Activated T-helper 2 cell treated with anti-CD3 and anti-CD28 coated beads, Interferon-gamma antibody, Interleukin-2, Interleukin-4, amounts not matched to agents 10 μg/mL and 5 μg/mL and 100 μg/mL, durations not matched to agents 14 hours and 24 hours and 36 hours (primary cell): ENCODE measurements at regions not wholly inside any gene's neighbourhood (a gene's known extent, or its start where the extent isn't known, plus 50 kb on each side); places are given as distances from the start of the nearest gene placed in this dataset.

ENCODE experiments used
- DNase-seq: peaks from one replicate; pipeline ENCODE4 v3.0.0; 2021; ENCODE audit warnings: low spot score
- H3K27ac Mint-ChIP-seq: one replicate; pipeline ENCODE4 v1.8.0; 2021; ENCODE audit warnings: mixed read lengths
- H3K27me3 Mint-ChIP-seq: one replicate; pipeline ENCODE4 v1.8.0; 2021; ENCODE audit warnings: low read depth, mixed read lengths
- H3K36me3 Mint-ChIP-seq: one replicate; pipeline ENCODE4 v1.8.0; 2021; ENCODE audit warnings: low read depth, mixed read lengths
- H3K4me1 Mint-ChIP-seq: one replicate; pipeline ENCODE4 v1.8.0; 2021; ENCODE audit warnings: low read depth, mixed read lengths
- H3K4me3 Mint-ChIP-seq: one replicate; pipeline ENCODE4 v1.8.0; 2021; ENCODE audit warnings: low read depth, mild to moderate bottlenecking, moderate library complexity, mixed read lengths
- H3K9me3 Mint-ChIP-seq: one replicate; pipeline ENCODE4 v1.8.0; 2021; ENCODE audit warnings: mixed read lengths
- intact Hi-C: fragments of 100-400 bp; cut with micrococcal nuclease; formaldehyde crosslinking; loops from one replicate; pipeline ENCODE4 v1.15.1; 2023

- H3K27me3 Mint-ChIP-seq = peaks cover 3% of the 10 kb centered on the region
- no peak overlapping the region for H3K4me3 Mint-ChIP-seq
- no peaks in the 10 kb centered on the region for H3K9me3 Mint-ChIP-seq
- intact Hi-C loops = no loop called here
- DNase-seq = no peak
- H3K36me3 Mint-ChIP-seq = no peaks in the 10 kb centered on the region
- H3K4me1 Mint-ChIP-seq = no peaks in the 10 kb centered on the region
- no peak overlapping the region for H3K27ac Mint-ChIP-seq
Measured at GRCh38 chr1:5744341-5744740, 247.9 kb downstream of the NPHP4 start.

DNA sequence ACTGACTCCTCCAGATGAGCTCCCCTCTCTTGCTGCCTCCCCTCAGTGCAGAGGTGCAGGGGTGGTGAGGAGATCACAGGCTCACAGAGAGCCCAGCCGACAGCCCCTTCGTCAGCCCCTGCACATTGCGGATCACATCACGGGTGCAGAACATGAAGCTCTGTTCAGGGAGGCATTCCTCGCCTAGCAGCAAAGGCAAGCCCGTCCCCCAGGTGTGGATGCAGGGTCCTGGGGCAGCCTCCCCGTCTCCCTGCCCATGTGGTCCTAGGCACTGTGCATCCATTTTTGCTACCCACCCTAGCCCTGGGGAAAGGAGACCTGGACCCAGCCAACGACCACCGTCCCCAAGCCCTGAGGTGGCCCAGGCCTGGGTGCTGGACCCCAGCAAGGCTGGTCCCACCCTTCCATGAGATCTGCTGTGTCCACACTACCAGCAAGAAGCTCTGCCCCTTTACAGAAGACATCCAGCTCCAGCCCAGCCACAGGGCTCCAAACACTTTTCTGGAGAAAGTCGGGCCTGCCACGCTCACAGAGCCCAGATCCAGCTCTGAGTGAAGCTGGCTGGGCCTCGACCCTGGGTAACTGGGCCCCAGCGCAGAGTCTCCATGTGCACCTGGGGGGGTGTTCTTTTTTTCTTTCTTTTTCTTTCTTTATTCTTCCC, 248.7 kb downstream of the NPHP4 start:
- Mint-ChIP-seq H3K4me1 (no peaks in the 10 kb centered on the region), H3K36me3 (no peaks in the 10 kb centered on the region), H3K27me3 (peaks cover 3% of the 10 kb centered on the region), H3K27ac (no peak overlapping the region), H3K4me3 (no peak overlapping the region), H3K9me3 (no peaks in the 10 kb centered on the region)
- intact Hi-C loops = no loop called here
- no peak for DNase-seq

DNA sequence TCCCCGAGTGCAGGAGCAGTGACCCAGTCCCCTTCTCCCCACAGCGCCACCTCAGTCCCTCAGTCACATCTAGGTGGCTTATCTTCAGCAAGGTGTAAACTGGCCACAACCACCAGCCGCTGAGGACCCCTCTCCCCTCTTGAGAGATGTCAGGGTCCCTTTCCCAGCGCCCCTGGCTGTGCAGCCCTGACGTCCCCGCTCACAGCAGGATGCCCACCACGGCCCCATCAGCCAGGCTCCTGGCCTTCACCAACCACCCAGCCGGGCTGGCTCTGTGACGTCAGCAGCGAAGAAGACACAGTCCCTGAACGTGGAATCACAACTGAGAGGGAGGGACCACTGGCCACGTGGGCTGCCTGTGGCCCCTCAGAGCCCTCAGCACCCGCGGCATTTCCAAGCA, 249.4 kb downstream of the NPHP4 start:
- H3K27ac Mint-ChIP-seq = no peak overlapping the region
- DNase-seq = no peak
- peaks cover 3% of the 10 kb centered on the region for H3K27me3 Mint-ChIP-seq
- no peaks in the 10 kb centered on the region for H3K4me1 Mint-ChIP-seq
- H3K36me3 Mint-ChIP-seq = no peaks in the 10 kb centered on the region
- no peaks in the 10 kb centered on the region for H3K9me3 Mint-ChIP-seq
- intact Hi-C loops = no loop called here
- no peak overlapping the region for H3K4me3 Mint-ChIP-seq

DNA sequence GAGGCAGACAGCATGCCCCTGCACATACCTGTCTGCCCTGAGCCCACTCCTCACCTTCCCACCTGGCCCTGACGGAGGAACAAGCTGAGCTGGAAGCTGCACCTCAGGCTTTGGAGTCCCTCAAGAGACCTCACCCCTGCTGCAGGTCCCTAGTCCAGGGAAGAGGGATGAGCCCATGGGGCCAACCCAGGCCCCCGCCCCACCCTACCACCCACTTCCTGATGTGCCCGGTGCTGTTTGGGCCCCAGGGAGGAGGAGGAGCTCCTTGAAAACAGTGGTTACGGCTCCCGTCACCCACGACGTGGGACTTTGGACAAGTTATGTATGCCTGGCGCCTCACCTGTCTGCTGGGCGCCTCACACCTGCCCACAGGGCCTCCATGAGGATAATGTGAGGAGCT, 250.2 kb downstream of the NPHP4 start:
- no peak overlapping the region for H3K4me3 Mint-ChIP-seq
- H3K27me3 Mint-ChIP-seq = peaks cover 3% of the 10 kb centered on the region
- no peaks in the 10 kb centered on the region for H3K9me3 Mint-ChIP-seq
- DNase-seq = no peak
- H3K4me1 Mint-ChIP-seq = no peaks in the 10 kb centered on the region
- intact Hi-C loops = no loop called here
- no peaks in the 10 kb centered on the region for H3K36me3 Mint-ChIP-seq
- H3K27ac Mint-ChIP-seq = no peak overlapping the region

DNA sequence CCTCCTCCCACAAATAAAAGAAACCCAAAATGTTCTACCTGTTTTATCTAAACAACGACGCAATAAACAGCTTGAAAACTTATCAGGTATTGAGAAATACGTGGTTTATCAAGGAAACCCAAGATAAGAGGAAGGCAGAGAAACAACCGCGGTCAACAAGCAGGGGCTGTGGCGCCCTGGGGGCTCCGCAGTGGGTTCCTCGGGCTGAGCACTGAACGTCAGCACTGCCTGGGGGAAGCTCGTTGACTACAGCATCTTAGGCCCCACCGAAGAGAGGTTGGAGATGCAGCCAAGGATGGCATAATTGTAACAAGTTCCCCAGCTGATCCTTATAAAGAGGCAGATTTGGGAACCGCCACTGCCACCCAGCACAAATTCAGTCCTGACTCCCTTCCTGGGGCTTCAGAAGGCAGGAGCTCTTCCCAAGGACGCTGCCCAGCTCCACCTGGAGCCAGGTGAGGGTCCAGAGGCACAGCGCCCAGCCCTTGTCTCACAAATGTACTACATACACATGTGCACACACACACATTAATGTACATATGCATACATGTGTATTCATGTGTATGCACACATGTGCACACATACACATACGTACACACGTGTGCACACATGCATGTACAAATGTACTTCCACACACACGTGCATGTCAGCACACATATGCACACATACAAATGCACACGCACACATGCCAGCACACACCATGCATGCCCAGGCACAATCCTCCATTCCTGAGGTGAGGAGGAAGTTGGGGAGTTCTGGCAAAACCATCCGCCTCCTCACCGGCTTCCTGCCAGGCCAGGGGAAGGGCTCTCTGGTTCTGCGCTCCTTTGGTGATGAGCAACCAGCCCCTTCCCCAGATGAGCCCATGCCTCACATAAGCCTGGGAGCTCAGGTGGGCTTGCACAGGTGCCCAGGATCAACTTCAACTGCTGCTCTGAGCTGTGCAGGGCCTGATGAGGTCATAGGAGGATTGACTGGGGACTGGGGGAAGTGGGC, 251.1 kb downstream of the NPHP4 start:
- no peak for DNase-seq
- Mint-ChIP-seq H3K36me3 (no peaks in the 10 kb centered on the region), H3K9me3 (no peaks in the 10 kb centered on the region), H3K4me3 (no peak overlapping the region), H3K27me3 (peaks cover 3% of the 10 kb centered on the region), H3K27ac (no peak overlapping the region), H3K4me1 (no peaks in the 10 kb centered on the region)
- intact Hi-C loops = no loop called here

GRCh38 chr1:5740450-5740849, 251.8 kb downstream of the NPHP4 start:
- no peak for DNase-seq
- H3K4me1 Mint-ChIP-seq = no peaks in the 10 kb centered on the region
- intact Hi-C loops = no loop called here
- no peak overlapping the region for H3K4me3 Mint-ChIP-seq
- peaks cover 3% of the 10 kb centered on the region for H3K27me3 Mint-ChIP-seq
- no peaks in the 10 kb centered on the region for H3K36me3 Mint-ChIP-seq
- H3K27ac Mint-ChIP-seq = no peak overlapping the region
- H3K9me3 Mint-ChIP-seq = no peaks in the 10 kb centered on the region

DNA sequence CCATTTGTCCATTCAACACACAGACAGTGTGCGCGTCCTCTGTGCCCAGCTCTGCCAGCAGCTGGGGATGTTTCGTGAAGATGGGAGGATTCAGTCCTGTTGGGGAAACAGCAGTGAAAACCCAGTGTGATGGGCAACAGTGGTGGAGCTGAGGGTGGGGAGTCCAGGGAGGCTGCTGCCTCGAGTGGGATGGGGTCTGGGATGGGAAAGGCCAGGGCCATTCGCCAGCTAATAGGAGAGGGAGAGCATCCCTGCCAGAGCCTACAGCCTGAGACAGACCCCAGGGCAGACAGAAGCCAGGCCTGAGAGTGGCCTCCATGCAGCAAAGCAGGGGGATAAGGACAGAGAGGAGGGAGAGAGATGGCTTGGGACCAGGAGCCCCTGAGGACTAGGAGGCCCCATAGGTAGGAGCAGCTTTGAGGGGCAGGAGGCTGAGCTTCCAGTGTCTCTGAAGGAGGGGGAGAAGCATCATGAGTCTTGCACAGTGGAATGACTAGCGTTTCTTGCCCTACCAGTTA, 252.6 kb downstream of the NPHP4 start:
- Mint-ChIP-seq H3K4me1 (no peaks in the 10 kb centered on the region), H3K27me3 (peaks cover 2% of the 10 kb centered on the region), H3K4me3 (no peak overlapping the region), H3K9me3 (no peaks in the 10 kb centered on the region), H3K36me3 (no peaks in the 10 kb centered on the region), H3K27ac (no peak overlapping the region)
- intact Hi-C loops = no loop called here
- DNase-seq = no peak

DNA sequence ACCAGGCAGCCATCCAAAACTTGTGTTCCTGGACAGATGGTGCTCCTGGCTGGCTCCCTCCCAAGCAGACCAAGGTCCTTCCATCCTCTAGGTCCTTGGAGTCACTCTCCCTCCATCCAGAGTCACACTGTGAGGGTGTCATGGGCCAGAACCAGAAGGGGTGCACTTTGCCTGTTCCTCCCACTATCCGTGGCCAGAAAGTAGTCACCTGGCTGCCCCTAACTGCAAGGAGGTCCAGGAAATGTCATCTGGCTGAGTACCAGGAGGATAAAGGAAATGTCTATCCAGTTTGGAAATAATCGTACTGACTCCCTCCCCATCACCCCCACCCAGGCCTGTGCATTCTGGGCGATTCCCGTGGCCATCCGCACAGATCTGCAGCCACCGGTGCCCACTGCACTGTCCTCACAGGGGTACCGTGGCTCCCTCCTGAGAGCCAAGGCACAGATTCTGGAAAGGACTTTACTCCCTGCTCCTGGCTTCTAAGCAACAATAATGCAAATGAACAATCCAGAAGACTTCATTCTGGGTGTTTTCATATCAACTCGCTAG, 253.2 kb downstream of the NPHP4 start:
- no peaks in the 10 kb centered on the region for H3K9me3 Mint-ChIP-seq
- no peak overlapping the region for H3K4me3 Mint-ChIP-seq
- intact Hi-C loops = no loop called here
- no peaks in the 10 kb centered on the region for H3K36me3 Mint-ChIP-seq
- H3K27me3 Mint-ChIP-seq = no peaks in the 10 kb centered on the region
- no peaks in the 10 kb centered on the region for H3K4me1 Mint-ChIP-seq
- DNase-seq = no peak
- no peak overlapping the region for H3K27ac Mint-ChIP-seq

DNA sequence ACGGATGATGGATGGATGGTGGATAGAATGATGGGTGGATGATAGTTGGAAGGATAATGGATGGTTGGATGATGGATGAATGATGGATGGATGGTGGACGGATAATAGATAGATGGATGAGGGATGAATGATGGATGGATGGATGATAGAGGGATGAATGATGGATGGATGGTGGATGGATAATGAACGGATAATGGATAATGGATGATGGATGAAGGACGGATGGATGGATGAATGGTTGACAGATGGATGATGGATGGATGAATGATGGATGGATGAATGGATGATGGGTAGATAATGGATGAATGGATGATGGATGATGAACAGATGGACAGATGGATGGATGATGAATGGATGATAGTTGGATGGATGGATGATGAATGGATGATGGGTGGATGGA, 255.1 kb downstream of the NPHP4 start:
- no peak for DNase-seq
- H3K4me1 Mint-ChIP-seq = no peaks in the 10 kb centered on the region

DNA sequence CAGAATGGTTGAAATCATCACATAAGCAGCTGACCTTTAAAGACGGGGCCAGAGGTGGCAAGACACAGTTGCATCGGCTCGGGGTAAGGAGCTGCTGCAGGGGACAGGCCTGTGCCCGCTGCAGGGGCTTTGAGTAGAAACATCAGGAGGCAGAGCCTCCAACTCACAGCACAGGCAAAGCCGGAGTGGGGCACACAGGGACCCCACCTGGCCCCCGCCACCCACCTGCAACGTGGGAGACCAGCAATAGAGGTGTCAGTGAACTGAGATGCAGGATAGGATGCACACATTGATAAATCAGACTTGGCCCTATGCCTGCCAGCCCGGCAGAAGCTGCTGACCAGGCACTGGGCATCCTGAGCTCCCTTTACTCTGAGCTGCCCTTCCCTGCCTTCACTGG, 257.2 kb downstream of the NPHP4 start:
- intact Hi-C loops = no loop called here
- Mint-ChIP-seq H3K4me3 (no peak overlapping the region), H3K4me1 (no peaks in the 10 kb centered on the region), H3K9me3 (no peaks in the 10 kb centered on the region), H3K27me3 (no peaks in the 10 kb centered on the region), H3K27ac (no peak overlapping the region), H3K36me3 (no peaks in the 10 kb centered on the region)
- no peak for DNase-seq

More for the DNA sequence above, 255.1 kb downstream of the NPHP4 start:
- Mint-ChIP-seq H3K36me3 (no peaks in the 10 kb centered on the region), H3K4me3 (no peak overlapping the region), H3K27ac (no peak overlapping the region), H3K9me3 (no peaks in the 10 kb centered on the region), H3K27me3 (no peaks in the 10 kb centered on the region)
- intact Hi-C loops = no loop called here

- Mint-ChIP-seq H3K4me1 (no peaks in the 10 kb centered on the region), H3K9me3 (no peaks in the 10 kb centered on the region), H3K27me3 (no peaks in the 10 kb centered on the region), H3K4me3 (no peak overlapping the region), H3K27ac (no peak overlapping the region), H3K36me3 (no peaks in the 10 kb centered on the region)
- no peak for DNase-seq
- intact Hi-C loops = no loop called here
Measured at GRCh38 chr1:5734414-5734813, 257.8 kb downstream of the NPHP4 start.

DNA sequence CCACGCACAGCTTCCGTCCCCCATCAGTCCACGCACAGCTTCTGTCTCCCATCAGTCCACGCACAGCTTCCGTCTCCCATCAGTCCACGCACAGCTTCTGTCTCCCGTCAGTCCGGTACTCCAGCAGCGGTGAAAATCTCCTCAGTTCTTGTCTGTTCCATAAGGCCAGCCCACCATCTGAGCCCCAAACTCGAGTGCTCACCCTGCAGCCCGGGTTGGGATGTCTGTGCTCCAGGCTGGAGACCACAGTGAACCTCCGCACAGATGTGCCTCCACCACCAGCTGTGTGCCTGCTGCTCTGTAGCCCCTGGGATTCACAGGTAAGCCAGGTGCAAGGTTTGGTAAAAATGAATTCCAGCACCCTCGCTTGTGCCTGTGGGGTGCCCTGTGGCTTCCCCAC, 258.6 kb downstream of the NPHP4 start:
- intact Hi-C loops = no loop called here
- no peaks in the 10 kb centered on the region for H3K9me3 Mint-ChIP-seq

GRCh38 chr1:5731110-5731423, 261.2 kb downstream of the NPHP4 start:
- no peaks in the 10 kb centered on the region for H3K36me3 Mint-ChIP-seq
- no peak overlapping the region for H3K4me3 Mint-ChIP-seq
- intact Hi-C loops = no loop called here
- H3K4me1 Mint-ChIP-seq = no peaks in the 10 kb centered on the region
- no peak overlapping the region for H3K27ac Mint-ChIP-seq
- DNase-seq = no peak
- H3K27me3 Mint-ChIP-seq = no peaks in the 10 kb centered on the region
- no peaks in the 10 kb centered on the region for H3K9me3 Mint-ChIP-seq

More for the DNA sequence above, 258.6 kb downstream of the NPHP4 start:
- Mint-ChIP-seq H3K27ac (no peak overlapping the region), H3K27me3 (no peaks in the 10 kb centered on the region), H3K36me3 (no peaks in the 10 kb centered on the region), H3K4me1 (no peaks in the 10 kb centered on the region), H3K4me3 (no peak overlapping the region)
- no peak for DNase-seq
